ENCODE measurements at regions not wholly inside any gene's neighbourhood (a gene's known extent, or its start where the extent isn't known, plus 50 kb on each side); places are given as distances from the start of the nearest gene placed in this dataset.
"Not testable (repeated sequence)": the region's sequence is repeated elsewhere in the genome, so short reads cannot be mapped to it uniquely, and the experiment has no call there.

DNA sequence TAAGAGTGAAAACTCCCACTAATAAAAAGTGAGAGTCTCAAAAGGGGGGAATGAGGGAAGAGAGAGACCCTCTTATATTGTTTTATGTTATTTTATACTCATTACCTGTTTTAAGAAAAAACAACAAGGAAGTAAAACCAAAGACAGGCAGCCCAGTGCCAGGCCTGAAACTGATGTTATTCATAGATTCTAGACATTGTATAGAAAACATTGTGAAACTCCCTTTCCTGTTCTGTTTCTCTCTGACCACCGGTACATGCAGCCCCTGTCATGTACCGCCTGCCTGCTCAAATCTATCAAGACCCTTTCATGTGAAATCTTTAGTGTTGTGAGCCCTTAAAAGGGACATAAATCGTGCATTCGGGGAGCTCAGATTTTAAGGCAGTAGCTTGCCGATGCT is 216.4 kb upstream of the CNTN3 start:
- TF ChIP-seq, protein P1, sequence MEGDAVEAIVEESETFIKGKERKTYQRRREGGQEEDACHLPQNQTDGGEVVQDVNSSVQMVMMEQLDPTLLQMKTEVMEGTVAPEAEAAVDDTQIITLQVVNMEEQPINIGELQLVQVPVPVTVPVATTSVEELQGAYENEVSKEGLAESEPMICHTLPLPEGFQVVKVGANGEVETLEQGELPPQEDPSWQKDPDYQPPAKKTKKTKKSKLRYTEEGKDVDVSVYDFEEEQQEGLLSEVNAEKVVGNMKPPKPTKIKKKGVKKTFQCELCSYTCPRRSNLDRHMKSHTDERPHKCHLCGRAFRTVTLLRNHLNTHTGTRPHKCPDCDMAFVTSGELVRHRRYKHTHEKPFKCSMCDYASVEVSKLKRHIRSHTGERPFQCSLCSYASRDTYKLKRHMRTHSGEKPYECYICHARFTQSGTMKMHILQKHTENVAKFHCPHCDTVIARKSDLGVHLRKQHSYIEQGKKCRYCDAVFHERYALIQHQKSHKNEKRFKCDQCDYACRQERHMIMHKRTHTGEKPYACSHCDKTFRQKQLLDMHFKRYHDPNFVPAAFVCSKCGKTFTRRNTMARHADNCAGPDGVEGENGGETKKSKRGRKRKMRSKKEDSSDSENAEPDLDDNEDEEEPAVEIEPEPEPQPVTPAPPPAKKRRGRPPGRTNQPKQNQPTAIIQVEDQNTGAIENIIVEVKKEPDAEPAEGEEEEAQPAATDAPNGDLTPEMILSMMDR (IDR thresholded peaks at IDR 0.05; ENCODE audit: borderline replicate concordance, extremely low read depth, low read length, poor library complexity, severe bottlenecking) = not testable (repeated sequence)
- TF ChIP-seq EZH2 (IDR thresholded peaks at IDR 0.05; ENCODE audit: borderline replicate concordance, low read depth, low read length, severe bottlenecking) = not testable (repeated sequence)
